ENCODE measurements at regions not wholly inside any gene's neighbourhood (a gene's known extent, or its start where the extent isn't known, plus 50 kb on each side); places are given as distances from the start of the nearest gene placed in this dataset.
A peak's percentile ranks its signal among the peaks of the same experiment; 100 is the strongest.

DNA sequence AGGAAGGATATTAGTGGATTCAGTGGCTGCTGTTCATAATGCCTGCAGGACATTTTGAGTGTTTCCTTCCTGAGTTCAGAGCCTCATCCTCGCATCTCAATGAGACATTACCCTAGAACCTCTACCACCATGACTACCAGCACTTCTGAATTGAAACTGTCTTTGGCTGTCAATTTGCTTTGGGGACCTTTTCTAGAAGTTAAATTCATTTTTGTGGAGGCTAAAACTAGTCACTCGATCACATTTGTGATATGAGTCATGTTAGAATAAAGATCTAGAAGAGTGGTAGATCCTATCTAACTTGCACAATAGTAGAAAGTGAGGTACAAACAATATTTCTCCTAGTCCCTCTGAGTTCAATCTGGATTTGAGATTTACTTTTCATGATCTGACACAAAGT, 124.9 kb downstream of the KCNRG start:
- Histone ChIP-seq H2AFZ (ENCODE audit: low read length) (no peak overlapping the region), H3K36me3 (ENCODE audit: insufficient read depth, low read length) (no peaks in the 10 kb centered on the region), H3K27ac (ENCODE audit: low read depth, low read length) (no peak overlapping the region), H3K9me3 (ENCODE audit: low read depth, low read length) (no peaks in the 10 kb centered on the region), H4K20me1 (ENCODE audit: insufficient read depth, low read length) (no peaks in the 10 kb centered on the region), H3K4me3 (ENCODE audit: insufficient read depth, low read length) (no peak overlapping the region), H3K4me1 (ENCODE audit: insufficient read depth, low read length) (peaks cover 4% of the 10 kb centered on the region), H3K79me2 (ENCODE audit: insufficient read depth, low read length) (no peaks in the 10 kb centered on the region), H3K4me2 (ENCODE audit: insufficient read depth, low read length) (peak overlapping the region; percentile 21), H3K27me3 (ENCODE audit: insufficient read depth, low read length) (no peaks in the 10 kb centered on the region)
- no peak for DNase-seq (ENCODE audit: insufficient read length, low spot score, missing footprints)
- TF ChIP-seq CTCF (IDR thresholded peaks at IDR 0.05; ENCODE audit: extremely low read depth, low read depth, low read length): no peak

DNA sequence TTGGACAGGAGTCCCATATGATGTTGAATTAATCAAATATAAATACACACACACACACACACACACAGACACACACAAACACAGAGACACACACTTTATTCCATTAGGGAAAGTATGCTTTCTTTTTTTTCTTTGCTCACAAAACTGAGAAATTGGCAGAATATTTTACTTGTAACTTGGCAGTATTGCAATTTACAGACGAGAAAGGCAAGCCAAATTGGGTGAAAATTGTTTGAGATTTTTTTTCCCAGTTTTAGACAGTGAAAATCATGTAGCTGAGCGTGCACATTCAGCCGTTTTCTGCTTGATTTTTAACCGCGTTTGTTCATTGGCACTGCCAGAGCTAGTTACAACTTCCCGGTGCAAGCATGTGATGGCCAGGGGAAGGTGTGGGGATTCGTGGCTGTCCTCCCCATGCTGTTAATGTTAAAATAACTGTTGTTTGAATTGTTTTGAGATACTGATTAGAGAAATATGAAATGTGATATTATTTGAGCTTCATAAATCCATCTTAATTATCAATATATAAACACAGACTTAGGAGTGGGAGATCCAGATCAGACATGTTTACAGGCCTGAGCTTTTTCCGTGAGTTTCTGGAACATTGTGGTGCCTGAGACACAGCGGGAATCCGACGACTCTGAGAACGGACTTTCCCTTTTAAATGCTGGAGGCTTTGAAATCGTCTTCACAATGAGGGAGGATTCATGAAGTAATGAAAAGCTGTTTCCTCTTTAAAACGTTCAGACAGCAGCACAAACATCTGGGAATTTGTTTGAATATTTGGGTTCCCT, 125.5 kb downstream of the KCNRG start:
- peak overlapping the region; percentile 52 for H2AFZ ChIP-seq (ENCODE audit: low read length)
- H3K4me3 ChIP-seq (ENCODE audit: insufficient read depth, low read length): no peak overlapping the region
- no peaks in the 10 kb centered on the region for H3K36me3 ChIP-seq (ENCODE audit: insufficient read depth, low read length)
- no peak for DNase-seq (ENCODE audit: insufficient read length, low spot score, missing footprints)
- H3K27ac ChIP-seq (ENCODE audit: low read depth, low read length): no peak overlapping the region
- no peak for TF ChIP-seq CTCF (IDR thresholded peaks at IDR 0.05; ENCODE audit: extremely low read depth, low read depth, low read length)
- H3K27me3 ChIP-seq (ENCODE audit: insufficient read depth, low read length): no peaks in the 10 kb centered on the region
- no peaks in the 10 kb centered on the region for H3K79me2 ChIP-seq (ENCODE audit: insufficient read depth, low read length)
- peak overlapping the region; percentile 21 for H3K4me2 ChIP-seq (ENCODE audit: insufficient read depth, low read length)
- no peaks in the 10 kb centered on the region for H3K9me3 ChIP-seq (ENCODE audit: low read depth, low read length)
- H3K4me1 ChIP-seq (ENCODE audit: insufficient read depth, low read length): peaks cover 4% of the 10 kb centered on the region
- no peaks in the 10 kb centered on the region for H4K20me1 ChIP-seq (ENCODE audit: insufficient read depth, low read length)

DNA sequence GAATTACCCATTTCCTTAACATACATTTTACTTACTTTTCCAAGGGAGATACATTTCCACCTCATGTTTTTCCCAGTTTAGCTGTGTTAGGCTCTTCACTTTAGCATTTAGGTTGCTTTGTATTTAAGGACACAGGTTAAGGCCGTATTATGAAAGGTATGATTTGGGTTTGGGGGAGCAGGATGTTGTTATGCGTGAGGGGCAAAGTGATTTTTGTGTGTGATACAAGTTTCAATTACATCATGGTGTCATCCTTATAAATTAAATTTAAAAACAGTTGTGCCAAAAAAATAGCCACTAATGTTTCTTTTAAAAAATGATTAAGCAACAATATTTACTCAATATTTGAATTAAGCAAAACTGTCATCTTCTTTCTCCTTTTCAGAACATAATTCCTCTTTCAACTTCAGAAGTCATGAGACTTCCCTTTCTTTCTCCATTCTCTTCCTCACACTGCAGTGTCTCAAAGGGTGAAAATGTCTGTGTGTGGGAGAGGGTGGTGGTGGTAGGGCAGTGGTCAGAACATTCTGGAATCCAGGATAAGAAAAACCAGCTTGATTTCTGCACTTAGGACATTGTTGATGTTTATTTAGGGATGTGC, 126.2 kb downstream of the KCNRG start:
- Histone ChIP-seq H4K20me1 (ENCODE audit: insufficient read depth, low read length) (no peaks in the 10 kb centered on the region), H3K79me2 (ENCODE audit: insufficient read depth, low read length) (no peaks in the 10 kb centered on the region), H3K27me3 (ENCODE audit: insufficient read depth, low read length) (no peaks in the 10 kb centered on the region), H3K36me3 (ENCODE audit: insufficient read depth, low read length) (no peaks in the 10 kb centered on the region), H3K9me3 (ENCODE audit: low read depth, low read length) (no peaks in the 10 kb centered on the region), H3K27ac (ENCODE audit: low read depth, low read length) (no peak overlapping the region), H3K4me3 (ENCODE audit: insufficient read depth, low read length) (no peak overlapping the region), H3K4me2 (ENCODE audit: insufficient read depth, low read length) (no peak overlapping the region), H2AFZ (ENCODE audit: low read length) (no peak overlapping the region), H3K4me1 (ENCODE audit: insufficient read depth, low read length) (peaks cover 4% of the 10 kb centered on the region)
- TF ChIP-seq CTCF (IDR thresholded peaks at IDR 0.05; ENCODE audit: extremely low read depth, low read depth, low read length): no peak
- DNase-seq (ENCODE audit: insufficient read length, low spot score, missing footprints): no peak

Data from osteoblast (primary cell).